IMR-90 (cell line): ENCODE measurements at regions not wholly inside any gene's neighbourhood (a gene's known extent, or its start where the extent isn't known, plus 50 kb on each side); places are given as distances from the start of the nearest gene placed in this dataset.

Source experiments
- ATAC-seq: fragments of 200-7000 bp; cut with Tn5 transposase; 2 replicates; pipeline ENCODE4 v1.9.1; 2020; ENCODE audit warnings: low read depth, mild to moderate bottlenecking, moderate library complexity
- BruUV-seq: library from RNA; stranded (reverse); fragments of 400-500 nt; replicated peaks from 2 replicates; lab custom pipeline; 2021; lab: Mats Ljungman, UMichigan
- CTCF ChIA-PET: fragments of 300-600 bp; formaldehyde crosslinking; extraction: SDS; loops from one replicate; lab custom pipeline; 2021; ENCODE audit warnings: antibody characterized with exemption; lab: Yijun Ruan, JAX
- POLR2A ChIA-PET: fragments of 300-600 bp; sonication (Branson Sonifier 250); formaldehyde crosslinking; loops from one replicate; lab custom pipeline; 2022; ENCODE audit warnings: antibody characterized with exemption; ENCODE audit not compliant: unreplicated experiment; lab: Charles Lee
- DNase-seq: peaks from one replicate; pipeline ENCODE4 v3.0.0; 2013
- H2AFZ ChIP-seq: replicated peaks from 2 replicates; pipeline ENCODE3; 2013; ENCODE audit warnings: low read length, mild to moderate bottlenecking; ENCODE audit not compliant: poor library complexity
- H2AK5ac ChIP-seq: 2 replicates; pipeline ENCODE4 v1.6.1; 2013; ENCODE audit warnings: low read depth, low read length, inconsistent platforms
- H2AK9ac ChIP-seq: replicated peaks from 2 replicates; pipeline ENCODE3; 2013; ENCODE audit warnings: mild to moderate bottlenecking, low read depth, low read length, moderate library complexity; ENCODE audit not compliant: poor library complexity
- H2BK120ac ChIP-seq: 2 replicates; pipeline ENCODE4 v1.6.1; 2013; ENCODE audit warnings: low read depth, low read length, inconsistent platforms
- H2BK15ac ChIP-seq: 3 replicates; pipeline ENCODE4 v1.6.1; 2013; ENCODE audit warnings: low read depth, low read length, inconsistent platforms
- H2BK20ac ChIP-seq: 2 replicates; pipeline ENCODE4 v1.6.1; 2013; ENCODE audit warnings: low read depth, mild to moderate bottlenecking, inconsistent platforms, low read length, moderate library complexity
- H2BK5ac ChIP-seq: 2 replicates; pipeline ENCODE4 v1.6.1; 2013; ENCODE audit warnings: mild to moderate bottlenecking, low read depth, low read length, inconsistent platforms; ENCODE audit not compliant: poor library complexity, severe bottlenecking
- H3K14ac ChIP-seq: replicated peaks from 2 replicates; pipeline ENCODE4 v1.6.1; 2013; ENCODE audit warnings: low read depth, low read length, inconsistent platforms
- H3K18ac ChIP-seq: 2 replicates; pipeline ENCODE4 v1.6.1; 2013; ENCODE audit warnings: low read depth, low read length, control low read depth
- H3K23ac ChIP-seq: 2 replicates; pipeline ENCODE4 v1.6.1; 2013; ENCODE audit warnings: low read depth, low read length, inconsistent platforms
- H3K27ac ChIP-seq: 2 replicates; pipeline ENCODE4 v1.5.1; 2013; ENCODE audit warnings: mild to moderate bottlenecking, control low read depth, low read length; ENCODE audit not compliant: insufficient read depth
- H3K27me3 ChIP-seq: 2 replicates; pipeline ENCODE4 v1.6.1; 2013; ENCODE audit warnings: low read length; ENCODE audit not compliant: control insufficient read depth, insufficient read depth
- H3K36me3 ChIP-seq: 2 replicates; pipeline ENCODE4 v1.6.1; 2013; ENCODE audit warnings: low read length, mixed read lengths; ENCODE audit not compliant: control insufficient read depth, insufficient read depth
- H3K4ac ChIP-seq: 2 replicates; pipeline ENCODE4 v1.6.1; 2013; ENCODE audit warnings: low read depth, low read length, inconsistent platforms
- H3K4me1 ChIP-seq: 2 replicates; pipeline ENCODE4 v1.6.1; 2013; ENCODE audit warnings: low read length, mixed read lengths; ENCODE audit not compliant: control insufficient read depth, insufficient read depth
- H3K4me2 ChIP-seq: 2 replicates; pipeline ENCODE4 v1.6.1; 2013; ENCODE audit warnings: low read depth, mild to moderate bottlenecking, control low read depth, low read length, moderate library complexity
- H3K4me3 ChIP-seq: 2 replicates; pipeline ENCODE4 v1.5.1; 2013; ENCODE audit warnings: low read depth, mild to moderate bottlenecking, control low read depth, low read length, moderate library complexity; ENCODE audit not compliant: insufficient read depth
- H3K56ac ChIP-seq: 2 replicates; pipeline ENCODE4 v1.6.1; 2013; ENCODE audit warnings: low read length, inconsistent platforms; ENCODE audit not compliant: insufficient read depth; ENCODE audit errors: extremely low read depth
- H3K79me1 ChIP-seq, 2 experiments: 2 replicates each; pipeline ENCODE4 v1.6.1; 2013; ENCODE audit warnings: low read length in 2 of 2, inconsistent platforms in 1 of 2, low read depth in 1 of 2
- H3K9ac ChIP-seq: 2 replicates; pipeline ENCODE4 v1.6.1; 2013; ENCODE audit warnings: low read depth, low read length, control low read depth
- H3K9me1 ChIP-seq: 2 replicates; pipeline ENCODE4 v1.6.1; 2013; ENCODE audit warnings: low read length, inconsistent platforms; ENCODE audit not compliant: insufficient read depth
- H3K9me3 ChIP-seq: 2 replicates; pipeline ENCODE4 v1.6.1; 2013; ENCODE audit warnings: low read length; ENCODE audit not compliant: control insufficient read depth, insufficient read depth
- H4K20me1 ChIP-seq: 2 replicates; pipeline ENCODE4 v1.6.1; 2013; ENCODE audit warnings: low read length, inconsistent platforms; ENCODE audit not compliant: insufficient read depth
- H4K5ac ChIP-seq: 2 replicates; pipeline ENCODE4 v1.6.1; 2013; ENCODE audit warnings: mild to moderate bottlenecking, low read depth, low read length, control low read depth
- H4K8ac ChIP-seq, 2 experiments: 2 replicates each; pipeline ENCODE4 v1.6.1; 2013; ENCODE audit warnings: low read depth in 2 of 2, low read length in 2 of 2, control low read depth in 1 of 2, inconsistent platforms in 1 of 2
- H4K91ac ChIP-seq: 2 replicates; pipeline ENCODE4 v1.6.1; 2013; ENCODE audit warnings: low read depth, low read length, inconsistent platforms; ENCODE audit not compliant: insufficient read depth
- BHLHE40 ChIP-seq: fragments of 150-350 bp; IDR thresholded peaks from 2 replicates; pipeline ENCODE4 v1.6.1; 2016; ENCODE audit warnings: mild to moderate bottlenecking, low read depth, low read length
- CEBPB ChIP-seq: IDR thresholded peaks from 2 replicates; pipeline ENCODE4 v1.6.1; 2012; ENCODE audit warnings: low read depth, low read length, improper control_type of control experiment
- CHD1 ChIP-seq: IDR thresholded peaks from 2 replicates; pipeline ENCODE4 v1.6.1; 2012; ENCODE audit warnings: low read depth, low read length, improper control_type of control experiment
- CTCF ChIP-seq: conservative IDR thresholded peaks from 2 replicates; pipeline ENCODE4 v1.5.1; 2012; ENCODE audit warnings: mild to moderate bottlenecking, low read depth, low read length, improper control_type of control experiment
- ELK1 ChIP-seq: fragments of 150-350 bp; IDR thresholded peaks from 2 replicates; pipeline ENCODE4 v1.6.1; 2016; ENCODE audit warnings: low read depth, mild to moderate bottlenecking, low read length, moderate library complexity, borderline replicate concordance
- FOS ChIP-seq: fragments of 150-350 bp; IDR thresholded peaks from 2 replicates; pipeline ENCODE4 v1.6.1; 2016; ENCODE audit warnings: low read depth, low read length
- MAFK ChIP-seq: IDR thresholded peaks from 2 replicates; pipeline ENCODE4 v1.6.1; 2012; ENCODE audit warnings: low read depth, low read length, improper control_type of control experiment
- MAZ ChIP-seq: IDR thresholded peaks from 2 replicates; pipeline ENCODE4 v1.6.1; 2012; ENCODE audit warnings: low read depth, mild to moderate bottlenecking, low read length, improper control_type of control experiment, moderate library complexity, borderline replicate concordance
- NFE2L2 ChIP-seq: fragments of 150-350 bp; IDR thresholded peaks from 2 replicates; pipeline ENCODE4 v1.6.1; 2016; ENCODE audit warnings: low read depth, mild to moderate bottlenecking, low read length
- POLR2A ChIP-seq: IDR thresholded peaks from 2 replicates; pipeline ENCODE4 v1.6.1; 2012; ENCODE audit warnings: mild to moderate bottlenecking, low read depth, low read length
- RAD21 ChIP-seq: IDR thresholded peaks from 2 replicates; pipeline ENCODE4 v1.6.1; 2012; ENCODE audit warnings: low read length, improper control_type of control experiment
- RCOR1 ChIP-seq: IDR thresholded peaks from 2 replicates; pipeline ENCODE4 v1.6.1; 2012; ENCODE audit warnings: mild to moderate bottlenecking, low read length, improper control_type of control experiment; ENCODE audit not compliant: insufficient replicate concordance
- RFX5 ChIP-seq: IDR thresholded peaks from 2 replicates; pipeline ENCODE4 v1.8.0; 2012; ENCODE audit warnings: low read depth, mild to moderate bottlenecking, low read length, moderate library complexity
- WGBS, 2 experiments: methylation state at CpG; one replicate each; pipeline versions ENCODE4 v1.1.5 to v1.1.7; 2013; ENCODE audit warnings: missing lambda C conversion rate in 2 of 2; ENCODE audit not compliant: insufficient read length in 1 of 2; ENCODE audit errors: extremely low coverage in 2 of 2; 5-methylcytosine and 5-hydroxymethylcytosine counted together
- dilution Hi-C: fragments of 300-500 bp; cut with HindIII; formaldehyde crosslinking; loops from one replicate; pipeline ENCODE4 v1.14.3; 2018; ENCODE audit warnings: low sequenced_read_pairs; ENCODE audit not compliant: unreplicated experiment
- in situ Hi-C: fragments of 300-500 bp; cut with MboI; formaldehyde crosslinking; loops from 3 replicates; pipeline ENCODE4 v1.14.3; 2019; ENCODE audit warnings: low sequenced_read_pairs, inconsistent platforms, mixed read lengths
- intact Hi-C: fragments of 100-400 bp; cut with micrococcal nuclease; formaldehyde crosslinking; loops from 2 replicates; pipeline ENCODE4 v1.10.0; 2022

GRCh38 chr2:217475791-217476190, 527.0 kb downstream of the TNS1 start:
- Histone ChIP-seq H3K18ac (no peak overlapping the region), H2BK15ac (no peak overlapping the region), H3K4me2 (no peak overlapping the region), H3K9me1 (no peaks in the 10 kb centered on the region), H4K91ac (no peak overlapping the region), H3K9me3 (no peaks in the 10 kb centered on the region), H4K8ac (no peak overlapping the region; a peak in 1 of 4 replicates), H2AFZ (no peak overlapping the region), H3K27me3 (no peaks in the 10 kb centered on the region), H3K27ac (no peak overlapping the region), H3K23ac (no peak overlapping the region), H3K56ac (no peak overlapping the region), H3K36me3 (no peaks in the 10 kb centered on the region), H2AK5ac (no peak overlapping the region), H3K4me3 (no peak overlapping the region), H2BK120ac (no peak overlapping the region), H3K14ac (no peak overlapping the region), H3K79me1 (no peaks in the 10 kb centered on the region), H4K20me1 (no peaks in the 10 kb centered on the region), H3K4me1 (peaks cover 8% of the 10 kb centered on the region), H3K9ac (no peak overlapping the region), H2AK9ac (no peak overlapping the region), H4K5ac (no peak overlapping the region), H3K4ac (no peak overlapping the region), H2BK5ac (no peak overlapping the region), H2BK20ac (no peak overlapping the region)
- ATAC-seq (no peak), DNase-seq (no peak)
- no TSS peak for BruUV-seq
- in situ Hi-C loops (no loop called here), dilution Hi-C loops (no loop called here), intact Hi-C loops (no loop called here)
- 100% methylated on average over 1 of the region's 4 CpGs; no CpG with 5 or more reads in 1 of the 2 experiments for WGBS, 2 experiments
- TF ChIP-seq MAFK (no peak), CEBPB (no peak), CTCF (no peak), BHLHE40 (no peak), ELK1 (no peak), RFX5 (no peak), NFE2L2 (no peak), RAD21 (no peak), FOS (no peak), POLR2A (no peak), RCOR1 (no peak), CHD1 (no peak), MAZ (no peak)
- ChIA-PET POLR2A (no interaction called here), CTCF (no interaction called here)
